NB4 (cell line): ENCODE measurements at regions not wholly inside any gene's neighbourhood (a gene's known extent, or its start where the extent isn't known, plus 50 kb on each side); places are given as distances from the start of the nearest gene placed in this dataset.

Experiments
- CTCF ChIP-seq: IDR thresholded peaks from one replicate; pipeline ENCODE4 v1.5.1; 2012; ENCODE audit warnings: low read depth, low read length
- MAX ChIP-seq: IDR thresholded peaks from 2 replicates; pipeline ENCODE4 v1.6.1; 2011; ENCODE audit warnings: low read depth, low read length
- MYC ChIP-seq: IDR thresholded peaks from 2 replicates; pipeline ENCODE4 v1.6.1; 2011; ENCODE audit warnings: low read depth, low read length
- POLR2A ChIP-seq: IDR thresholded peaks from 2 replicates; pipeline ENCODE4 v1.6.1; 2011; ENCODE audit warnings: mild to moderate bottlenecking; ENCODE audit not compliant: insufficient read length; ENCODE audit errors: extremely low read depth

- TF ChIP-seq POLR2A (no peak), MYC (no peak), MAX (no peak), CTCF (no peak)
Measured at GRCh38 chr6:164164876-164165275, 750.4 kb downstream of the QKI start.
